ENCODE measurements at regions not wholly inside any gene's neighbourhood (a gene's known extent, or its start where the extent isn't known, plus 50 kb on each side); places are given as distances from the start of the nearest gene placed in this dataset.

- TF ChIP-seq, protein P1, sequence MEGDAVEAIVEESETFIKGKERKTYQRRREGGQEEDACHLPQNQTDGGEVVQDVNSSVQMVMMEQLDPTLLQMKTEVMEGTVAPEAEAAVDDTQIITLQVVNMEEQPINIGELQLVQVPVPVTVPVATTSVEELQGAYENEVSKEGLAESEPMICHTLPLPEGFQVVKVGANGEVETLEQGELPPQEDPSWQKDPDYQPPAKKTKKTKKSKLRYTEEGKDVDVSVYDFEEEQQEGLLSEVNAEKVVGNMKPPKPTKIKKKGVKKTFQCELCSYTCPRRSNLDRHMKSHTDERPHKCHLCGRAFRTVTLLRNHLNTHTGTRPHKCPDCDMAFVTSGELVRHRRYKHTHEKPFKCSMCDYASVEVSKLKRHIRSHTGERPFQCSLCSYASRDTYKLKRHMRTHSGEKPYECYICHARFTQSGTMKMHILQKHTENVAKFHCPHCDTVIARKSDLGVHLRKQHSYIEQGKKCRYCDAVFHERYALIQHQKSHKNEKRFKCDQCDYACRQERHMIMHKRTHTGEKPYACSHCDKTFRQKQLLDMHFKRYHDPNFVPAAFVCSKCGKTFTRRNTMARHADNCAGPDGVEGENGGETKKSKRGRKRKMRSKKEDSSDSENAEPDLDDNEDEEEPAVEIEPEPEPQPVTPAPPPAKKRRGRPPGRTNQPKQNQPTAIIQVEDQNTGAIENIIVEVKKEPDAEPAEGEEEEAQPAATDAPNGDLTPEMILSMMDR (IDR thresholded peaks at IDR 0.05): no peak
- TF ChIP-seq POLR2A (IDR thresholded peaks at IDR 0.05): no peak
Measured at GRCh38 chr18:33814546-33814945, 236.5 kb downstream of the ASXL3 start.

All from body of pancreas (tissue), 4 donors.